AML-193 (cell line): ENCODE measurements at regions not wholly inside any gene's neighbourhood (a gene's known extent, or its start where the extent isn't known, plus 50 kb on each side); places are given as distances from the start of the nearest gene placed in this dataset.

Experiments used
- DNase-seq, 2 experiments: peaks; one replicate each; lab custom pipeline; 2025; lab: John Stamatoyannopoulos, UW

GRCh38 chr13:48181482-48182145 is 51.4 kb upstream of the ITM2B start:
- no peak for DNase-seq

GRCh38 chr13:48178126-48178525 is 54.9 kb upstream of the ITM2B start:
- no peak for DNase-seq

GRCh38 chr13:48176781-48177180 is 56.2 kb upstream of the ITM2B start:
- DNase-seq: no peak

GRCh38 chr13:48175185-48175584 is 57.8 kb upstream of the ITM2B start:
- no peak for DNase-seq

- no peak for DNase-seq
These were observed 65.1 kb upstream of the ITM2B start for GRCh38 chr13:48167866-48168265.

GRCh38 chr13:48165727-48166126 is 67.3 kb upstream of the ITM2B start:
- no peak for DNase-seq

GRCh38 chr13:48165063-48165462 is 67.9 kb upstream of the ITM2B start:
- DNase-seq: no peak

GRCh38 chr13:48163061-48163460 is 68.2 kb upstream of the MED4 start:
- DNase-seq: no peak

GRCh38 chr13:48162217-48162616 is 67.3 kb upstream of the MED4 start:
- DNase-seq: peak; percentile 39 to 61

- peak; percentile 93 to 94 for DNase-seq
These were observed 66.8 kb upstream of the MED4 start for GRCh38 chr13:48161530-48162179.

GRCh38 chr13:48160606-48161278 is 65.8 kb upstream of the MED4 start:
- DNase-seq: peak in 1 of 2 experiments; percentile 17

GRCh38 chr13:48159826-48160225 is 64.9 kb upstream of the MED4 start:
- no peak for DNase-seq

GRCh38 chr13:48159401-48159800 is 64.5 kb upstream of the MED4 start:
- no peak for DNase-seq

- DNase-seq: no peak
These were observed 64.0 kb upstream of the MED4 start for GRCh38 chr13:48158915-48159314.

GRCh38 chr13:48158290-48158689 is 63.4 kb upstream of the MED4 start:
- peak in 1 of 2 experiments; percentile 9 for DNase-seq

- DNase-seq: no peak
These were observed 61.6 kb upstream of the MED4 start for GRCh38 chr13:48156466-48156865.

GRCh38 chr13:48155848-48156247 is 60.9 kb upstream of the MED4 start:
- peak; percentile 90 to 92 for DNase-seq

GRCh38 chr13:48154671-48155070 is 59.8 kb upstream of the MED4 start:
- no peak for DNase-seq

GRCh38 chr13:48153186-48153585 is 58.3 kb upstream of the MED4 start:
- no peak for DNase-seq

- DNase-seq: peak in 1 of 2 experiments; percentile 34
These were observed 56.7 kb upstream of the MED4 start for GRCh38 chr13:48151363-48152161.

- no peak for DNase-seq
These were observed 53.5 kb upstream of the MED4 start for GRCh38 chr13:48148454-48148853.

- no peak for DNase-seq
These were observed 51.7 kb upstream of the MED4 start for GRCh38 chr13:48146636-48147035.
